Endothelial cell of umbilical vein (primary cell): ENCODE measurements at regions not wholly inside any gene's neighbourhood (a gene's known extent, or its start where the extent isn't known, plus 50 kb on each side); places are given as distances from the start of the nearest gene placed in this dataset.

Experiments
- BruUV-seq: library from RNA; stranded (reverse); fragments of 400-500 nt; replicated peaks from 2 replicates; lab custom pipeline; 2021; lab: Mats Ljungman, UMichigan
- CTCF ChIA-PET: fragments of 300-600, 350-600 bp; sonication (Branson Sonifier 250); formaldehyde crosslinking; loops from one replicate; lab custom pipeline; 2021; ENCODE audit warnings: antibody characterized with exemption, inconsistent platforms; lab: Charles Lee
- POLR2A ChIA-PET: fragments of 300-600, 350-600 bp; sonication (Branson Sonifier 250); formaldehyde crosslinking; loops from one replicate; lab custom pipeline; 2021; ENCODE audit warnings: antibody characterized with exemption, inconsistent platforms; lab: Charles Lee
- DNase-seq: peaks from one replicate; pipeline ENCODE4 v3.0.0-alpha.2; 2011; ENCODE audit warnings: low read depth, low spot score
- FAIRE-seq: peaks from 2 replicates; lab custom pipeline; 2011; peaks lifted over from hg19 to GRCh38; lab: Jason Lieb, UNC
- H2AFZ ChIP-seq: 2 replicates; pipeline ENCODE4 v1.6.0; 2012; ENCODE audit warnings: low read depth, low read length, control low read depth, inconsistent platforms
- H3K27ac ChIP-seq: 2 replicates; pipeline ENCODE4 v1.5.1; 2011; ENCODE audit warnings: low read depth, mild to moderate bottlenecking, control low read depth, low read length, moderate library complexity; ENCODE audit not compliant: insufficient read depth
- H3K27me3 ChIP-seq, 2 experiments: 2 replicates each; pipeline versions ENCODE4 v1.6.0 to v1.6.1; 2011; ENCODE audit warnings: low read length in 2 of 2, mixed read lengths in 1 of 2; ENCODE audit not compliant: control insufficient read depth in 2 of 2, insufficient read depth in 2 of 2
- H3K36me3 ChIP-seq, 2 experiments: 2 replicates in 1 of 2; 3 replicates in 1 of 2; pipeline ENCODE4 v1.5.1; 2011; ENCODE audit warnings: low read length in 2 of 2, mild to moderate bottlenecking in 1 of 2, moderate library complexity in 1 of 2; ENCODE audit not compliant: control insufficient read depth in 2 of 2, insufficient read depth in 2 of 2; ENCODE audit errors: extremely low read depth in 1 of 2
- H3K4me1 ChIP-seq: 3 replicates; pipeline ENCODE4 v1.5.1; 2011; ENCODE audit warnings: mild to moderate bottlenecking, low read length; ENCODE audit not compliant: control insufficient read depth, insufficient read depth; ENCODE audit errors: extremely low read depth
- H3K4me2 ChIP-seq: 2 replicates; pipeline ENCODE4 v1.6.1; 2011; ENCODE audit warnings: low read length, control low read depth, mixed read lengths; ENCODE audit not compliant: insufficient read depth
- H3K4me3 ChIP-seq, 3 experiments: fragments of 200-600 bp in 1 of 3; sonication (generic), shearing (Covaris generic) in 1 of 3; replicated peaks in 1 of 3; 2 replicates each; pipeline ENCODE4 v1.5.1; 2011 to 2016; ENCODE audit warnings: control low read depth in 3 of 3, low read length in 3 of 3, mild to moderate bottlenecking in 2 of 3, inconsistent platforms in 1 of 3, low read depth in 1 of 3, moderate library complexity in 1 of 3; ENCODE audit not compliant: insufficient read depth in 1 of 3
- H3K79me2 ChIP-seq: 2 replicates; pipeline ENCODE4 v1.6.0; 2012; ENCODE audit warnings: low read length, inconsistent platforms; ENCODE audit not compliant: control insufficient read depth, insufficient read depth
- H3K9ac ChIP-seq: replicated peaks from 2 replicates; pipeline ENCODE3; 2011; ENCODE audit warnings: low read length, control low read depth; ENCODE audit not compliant: insufficient read depth; ENCODE audit errors: extremely low read depth
- H3K9me1 ChIP-seq: replicated peaks from 3 replicates; pipeline ENCODE4 v1.6.0; 2011; ENCODE audit warnings: mild to moderate bottlenecking, low read length; ENCODE audit not compliant: control insufficient read depth, insufficient read depth; ENCODE audit errors: extremely low read depth
- H3K9me3 ChIP-seq: replicated peaks from 2 replicates; pipeline ENCODE4 v1.5.1; 2012; ENCODE audit warnings: low read length, inconsistent platforms; ENCODE audit not compliant: control insufficient read depth, insufficient read depth
- H4K20me1 ChIP-seq: replicated peaks from 2 replicates; pipeline ENCODE3; 2011; ENCODE audit warnings: mild to moderate bottlenecking, low read length; ENCODE audit not compliant: control insufficient read depth, insufficient read depth; ENCODE audit errors: extremely low read depth
- GATA2 ChIP-seq: IDR thresholded peaks from 2 replicates; pipeline ENCODE4 v1.7.0; 2011; ENCODE audit warnings: low read depth, mild to moderate bottlenecking, moderate library complexity, mixed read lengths, low read length; ENCODE audit not compliant: insufficient read length, insufficient read depth
- JUN ChIP-seq: IDR thresholded peaks from 2 replicates; pipeline ENCODE4 v1.6.1; 2011; ENCODE audit warnings: borderline replicate concordance, low read depth; ENCODE audit not compliant: insufficient read length, insufficient read depth
- MYC ChIP-seq: IDR thresholded peaks from one replicate; pipeline ENCODE4 v1.6.1; 2011; ENCODE audit warnings: mild to moderate bottlenecking, low read depth, low read length
- POLR2A ChIP-seq: IDR thresholded peaks from 2 replicates; pipeline ENCODE4 v1.6.1; 2012; ENCODE audit warnings: low read depth, mild to moderate bottlenecking, control low read depth, low read length
- dilution Hi-C: fragments of 300-500 bp; cut with MboI; formaldehyde crosslinking; loops from one replicate; pipeline ENCODE4 v1.15.0; 2019; ENCODE audit warnings: low sequenced_read_pairs; ENCODE audit not compliant: extremely low pct_ligation_motif_present
- intact Hi-C: fragments of 100-400 bp; cut with micrococcal nuclease; formaldehyde crosslinking; loops from one replicate; pipeline ENCODE4 v1.10.0; 2022
- TF ChIP-seq, protein P1 (sequence below): IDR thresholded peaks from 2 replicates; pipeline ENCODE4 v1.6.1; 2011; ENCODE audit not compliant: insufficient read depth, insufficient read length
- TF ChIP-seq, protein P2 (sequence below), 2 donors: IDR thresholded peaks; 1 replicate in 1 of 2; 2 replicates in 1 of 2; pipeline ENCODE4 v1.5.1; 2011; ENCODE audit warnings: low read length in 2 of 2, mild to moderate bottlenecking in 2 of 2, moderate library complexity in 2 of 2, control low read depth in 1 of 2, inconsistent platforms in 1 of 2, low read depth in 1 of 2; ENCODE audit not compliant: insufficient read depth in 1 of 2; ENCODE audit errors: extremely low read depth in 1 of 2

DNA sequence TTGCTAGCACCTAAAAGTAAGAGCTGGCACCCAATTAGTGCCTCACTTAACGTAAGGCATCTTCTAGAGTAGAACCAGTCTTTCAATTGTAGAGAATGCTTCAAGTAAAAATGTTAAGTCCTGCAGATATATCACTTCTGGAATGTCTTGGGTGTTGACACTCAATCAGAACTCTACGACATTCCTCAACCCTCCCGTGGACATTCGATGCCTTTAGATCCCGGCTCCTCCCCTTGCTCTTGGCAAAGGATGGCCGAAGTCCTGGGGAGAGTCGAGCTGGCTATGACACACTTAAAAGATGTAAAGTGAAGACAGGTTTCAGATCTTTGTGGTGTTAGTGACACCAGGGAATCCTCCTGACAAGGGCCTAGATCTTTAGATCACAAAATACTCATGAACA, 87.5 kb upstream of the ERCC6L2 start:
- Histone ChIP-seq H3K79me2 (no peaks in the 10 kb centered on the region), H2AFZ (no peak overlapping the region), H3K4me1 (peaks cover under 1% of the 10 kb centered on the region), H3K9ac (no peak overlapping the region), H3K9me3 (no peaks in the 10 kb centered on the region), H3K4me2 (no peak overlapping the region), H3K36me3 (no peaks in the 10 kb centered on the region), H3K9me1 (no peaks in the 10 kb centered on the region), H4K20me1 (no peaks in the 10 kb centered on the region), H3K4me3 (no peak overlapping the region), H3K27me3 (no peaks in the 10 kb centered on the region), H3K27ac (no peak overlapping the region)
- no TSS peak for BruUV-seq
- intact Hi-C loops (no loop called here), dilution Hi-C loops (no loop called here)
- DNase-seq: no peak
- ChIA-PET CTCF (no interaction called here), POLR2A (no interaction called here)
- TF ChIP-seq JUN (no peak), GATA2 (no peak), MYC (no peak), POLR2A (no peak)
- TF ChIP-seq, protein P1, sequence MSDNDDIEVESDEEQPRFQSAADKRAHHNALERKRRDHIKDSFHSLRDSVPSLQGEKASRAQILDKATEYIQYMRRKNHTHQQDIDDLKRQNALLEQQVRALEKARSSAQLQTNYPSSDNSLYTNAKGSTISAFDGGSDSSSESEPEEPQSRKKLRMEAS: no peak
- no peak for FAIRE-seq

DNA sequence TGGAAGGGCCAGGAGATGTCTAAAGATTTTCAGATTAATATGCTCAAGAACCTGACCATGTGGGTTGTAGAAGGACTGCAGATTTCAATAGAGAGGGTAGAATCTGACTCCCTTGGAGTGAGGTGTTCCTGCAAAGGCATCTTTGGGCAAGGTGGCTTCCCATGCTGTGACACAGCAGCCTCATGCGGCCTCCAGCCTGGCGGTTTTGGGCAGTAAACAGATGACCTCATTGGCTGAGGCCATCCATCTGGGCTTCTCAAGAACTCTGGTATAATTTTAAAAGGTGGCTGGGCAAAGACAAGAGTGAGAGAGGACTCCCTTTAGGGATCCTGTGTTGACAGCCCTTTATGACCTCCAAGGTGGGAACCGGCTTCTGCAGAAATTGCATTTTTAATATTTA, 90.3 kb upstream of the ERCC6L2 start:
- no peaks in the 10 kb centered on the region for H3K4me1 ChIP-seq
- H3K9ac ChIP-seq: no peak overlapping the region
- H3K79me2 ChIP-seq: no peaks in the 10 kb centered on the region
- ChIA-PET POLR2A (no interaction called here), CTCF (no interaction called here)
- no peak for FAIRE-seq
- H3K36me3 ChIP-seq: no peaks in the 10 kb centered on the region
- no peak overlapping the region for H3K4me3 ChIP-seq
- H3K4me2 ChIP-seq: no peak overlapping the region
- H3K27ac ChIP-seq: no peak overlapping the region
- DNase-seq: no peak
- no TSS peak for BruUV-seq
- no peaks in the 10 kb centered on the region for H4K20me1 ChIP-seq
- H3K27me3 ChIP-seq: no peaks in the 10 kb centered on the region
- dilution Hi-C loops: no loop called here
- H3K9me1 ChIP-seq: no peaks in the 10 kb centered on the region
- no peaks in the 10 kb centered on the region for H3K9me3 ChIP-seq
- TF ChIP-seq, protein P2, sequence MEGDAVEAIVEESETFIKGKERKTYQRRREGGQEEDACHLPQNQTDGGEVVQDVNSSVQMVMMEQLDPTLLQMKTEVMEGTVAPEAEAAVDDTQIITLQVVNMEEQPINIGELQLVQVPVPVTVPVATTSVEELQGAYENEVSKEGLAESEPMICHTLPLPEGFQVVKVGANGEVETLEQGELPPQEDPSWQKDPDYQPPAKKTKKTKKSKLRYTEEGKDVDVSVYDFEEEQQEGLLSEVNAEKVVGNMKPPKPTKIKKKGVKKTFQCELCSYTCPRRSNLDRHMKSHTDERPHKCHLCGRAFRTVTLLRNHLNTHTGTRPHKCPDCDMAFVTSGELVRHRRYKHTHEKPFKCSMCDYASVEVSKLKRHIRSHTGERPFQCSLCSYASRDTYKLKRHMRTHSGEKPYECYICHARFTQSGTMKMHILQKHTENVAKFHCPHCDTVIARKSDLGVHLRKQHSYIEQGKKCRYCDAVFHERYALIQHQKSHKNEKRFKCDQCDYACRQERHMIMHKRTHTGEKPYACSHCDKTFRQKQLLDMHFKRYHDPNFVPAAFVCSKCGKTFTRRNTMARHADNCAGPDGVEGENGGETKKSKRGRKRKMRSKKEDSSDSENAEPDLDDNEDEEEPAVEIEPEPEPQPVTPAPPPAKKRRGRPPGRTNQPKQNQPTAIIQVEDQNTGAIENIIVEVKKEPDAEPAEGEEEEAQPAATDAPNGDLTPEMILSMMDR (IDR thresholded peaks at IDR 0.05; ENCODE audit: extremely low read depth in 1 of 2, insufficient read depth in 1 of 2, low read depth in 1 of 2, low read length in 2 of 2): no peak
- intact Hi-C loops: no loop called here
- no peak overlapping the region for H2AFZ ChIP-seq
